VCaP (cell line): ENCODE measurements at regions not wholly inside any gene's neighbourhood (a gene's known extent, or its start where the extent isn't known, plus 50 kb on each side); places are given as distances from the start of the nearest gene placed in this dataset.
"Not testable (repeated sequence)": the region's sequence is repeated elsewhere in the genome, so short reads cannot be mapped to it uniquely, and the experiment has no call there.

Source experiments
- H3K27ac ChIP-seq: fragments of 450-650 bp; 2 replicates; pipeline ENCODE4 v1.5.1; 2017
- TF ChIP-seq, protein P1 (sequence below): fragments of 450-650 bp; conservative IDR thresholded peaks from 2 replicates; pipeline ENCODE4 v1.5.1; 2017; ENCODE audit warnings: mild to moderate bottlenecking, moderate library complexity

DNA sequence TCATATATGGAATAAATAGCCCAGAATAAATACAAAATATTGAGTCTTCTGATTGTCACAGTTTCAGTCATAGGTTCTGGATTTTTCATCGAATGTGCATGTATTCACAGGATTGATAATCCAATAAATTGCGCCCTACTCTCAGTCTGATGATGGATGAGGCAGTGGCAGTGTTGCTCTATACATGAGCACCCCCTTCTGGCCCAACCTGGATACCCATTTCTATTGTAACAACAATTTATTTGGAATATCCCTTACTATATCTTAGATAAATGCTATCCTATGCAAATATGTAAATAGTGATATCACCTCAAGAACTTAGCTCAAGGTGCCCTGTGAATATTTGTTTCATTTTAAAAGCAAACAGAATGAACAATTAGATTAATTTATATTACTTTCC is 733.7 kb upstream of the PABPC4L start:
- H3K27ac ChIP-seq, result no peak overlapping the region
- TF ChIP-seq, protein P1, sequence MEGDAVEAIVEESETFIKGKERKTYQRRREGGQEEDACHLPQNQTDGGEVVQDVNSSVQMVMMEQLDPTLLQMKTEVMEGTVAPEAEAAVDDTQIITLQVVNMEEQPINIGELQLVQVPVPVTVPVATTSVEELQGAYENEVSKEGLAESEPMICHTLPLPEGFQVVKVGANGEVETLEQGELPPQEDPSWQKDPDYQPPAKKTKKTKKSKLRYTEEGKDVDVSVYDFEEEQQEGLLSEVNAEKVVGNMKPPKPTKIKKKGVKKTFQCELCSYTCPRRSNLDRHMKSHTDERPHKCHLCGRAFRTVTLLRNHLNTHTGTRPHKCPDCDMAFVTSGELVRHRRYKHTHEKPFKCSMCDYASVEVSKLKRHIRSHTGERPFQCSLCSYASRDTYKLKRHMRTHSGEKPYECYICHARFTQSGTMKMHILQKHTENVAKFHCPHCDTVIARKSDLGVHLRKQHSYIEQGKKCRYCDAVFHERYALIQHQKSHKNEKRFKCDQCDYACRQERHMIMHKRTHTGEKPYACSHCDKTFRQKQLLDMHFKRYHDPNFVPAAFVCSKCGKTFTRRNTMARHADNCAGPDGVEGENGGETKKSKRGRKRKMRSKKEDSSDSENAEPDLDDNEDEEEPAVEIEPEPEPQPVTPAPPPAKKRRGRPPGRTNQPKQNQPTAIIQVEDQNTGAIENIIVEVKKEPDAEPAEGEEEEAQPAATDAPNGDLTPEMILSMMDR, result peak; percentile 52; the same call in 1 of the 2 replicates

DNA sequence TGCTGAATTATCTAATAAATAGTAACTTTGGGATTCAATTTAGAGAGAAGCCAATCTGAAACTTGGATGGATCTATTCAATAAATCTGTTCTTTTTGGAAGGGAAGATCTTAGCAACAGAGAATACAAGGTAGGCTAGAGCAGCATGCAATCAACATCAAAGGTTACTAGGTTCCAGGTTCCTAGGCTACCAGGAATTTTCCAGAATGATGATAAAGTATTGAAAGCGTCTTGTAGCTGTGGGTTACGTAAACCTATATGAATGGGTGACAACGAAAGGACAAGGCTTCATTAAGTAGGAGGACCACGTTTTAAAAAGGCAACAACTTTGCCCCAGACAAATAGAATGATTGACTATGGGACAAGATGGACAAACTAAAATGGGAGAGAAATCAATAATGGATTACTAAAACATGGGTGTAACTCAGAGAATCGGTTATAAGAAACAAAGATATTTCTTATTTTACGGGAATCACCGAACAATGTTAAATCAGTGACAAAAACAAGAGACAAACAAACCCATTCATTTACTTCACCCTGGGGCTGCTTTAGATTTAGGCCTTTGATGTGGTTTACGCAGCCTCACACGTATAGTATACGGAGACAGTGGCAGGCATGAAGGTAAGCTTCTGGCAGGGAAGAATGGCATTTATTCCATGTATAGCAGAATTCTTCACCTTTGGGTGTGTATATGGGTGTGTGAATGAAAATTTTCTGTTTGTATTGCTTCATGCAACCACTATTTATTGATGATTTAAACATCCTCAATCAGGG is 732.6 kb upstream of the PABPC4L start:
- H3K27ac ChIP-seq, result no peak overlapping the region
- TF ChIP-seq, protein P1, result no peak

- TF ChIP-seq, protein P1, result no peak
- no peak overlapping the region for H3K27ac ChIP-seq
These were observed 713.8 kb upstream of the PABPC4L start for GRCh38 chr4:134915355-134915754.

- H3K27ac ChIP-seq, result not testable (repeated sequence)
These were observed 712.7 kb upstream of the PABPC4L start for GRCh38 chr4:134914250-134914649.

DNA sequence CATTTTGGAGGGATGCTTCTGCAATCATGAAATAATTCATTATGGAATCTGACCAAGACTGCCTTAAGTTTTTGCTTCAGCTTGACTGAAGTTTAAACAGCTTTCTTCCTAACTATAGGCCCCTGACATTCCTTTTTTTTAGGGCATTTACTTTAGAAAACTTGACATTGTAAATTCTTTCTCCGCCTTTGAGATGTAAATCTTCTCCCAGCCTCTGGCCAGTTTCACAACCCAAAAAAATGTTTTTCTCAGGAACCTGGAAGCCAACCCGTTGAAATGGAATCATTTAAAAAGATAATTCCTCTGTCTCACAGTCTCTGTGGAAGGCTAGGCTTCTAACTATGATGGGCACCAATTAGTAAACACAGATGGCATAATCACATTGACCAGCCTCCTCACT is 710.4 kb upstream of the PABPC4L start:
- TF ChIP-seq, protein P1, result no peak
- H3K27ac ChIP-seq, result no peak overlapping the region

GRCh38 chr4:134906404-134907023 is 704.9 kb upstream of the PABPC4L start:
- TF ChIP-seq, protein P1, result peak; percentile 70
- H3K27ac ChIP-seq, result no peak overlapping the region

- TF ChIP-seq, protein P1, result no peak
- no peak overlapping the region for H3K27ac ChIP-seq
These were observed 703.5 kb upstream of the PABPC4L start for GRCh38 chr4:134905061-134905460.

DNA sequence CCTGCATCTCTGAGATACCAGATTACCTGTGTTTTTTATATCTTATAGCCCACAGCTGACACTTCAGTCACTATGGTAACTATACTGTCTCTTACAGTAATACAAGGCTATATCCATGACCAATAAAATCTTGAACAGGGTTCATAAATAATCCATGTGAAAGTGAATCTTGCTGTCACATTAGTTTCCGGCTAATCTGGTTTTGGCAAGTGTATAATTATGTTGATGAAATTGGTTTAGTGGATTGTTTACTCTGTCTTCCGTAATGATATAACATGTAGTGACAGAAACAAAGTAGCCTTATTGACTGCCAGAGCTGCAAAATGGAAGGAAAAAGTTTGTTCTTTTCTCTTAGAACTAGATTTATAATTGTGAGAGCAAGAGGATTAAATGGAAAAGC is 686.6 kb upstream of the PABPC4L start:
- TF ChIP-seq, protein P1, result no peak
- H3K27ac ChIP-seq, result no peak overlapping the region
